Ovary (tissue), 3 donors: ENCODE measurements at regions not wholly inside any gene's neighbourhood (a gene's known extent, or its start where the extent isn't known, plus 50 kb on each side); places are given as distances from the start of the nearest gene placed in this dataset.

ENCODE experiments used
- EP300 ChIP-seq: sonication (generic); formaldehyde crosslinking; IDR thresholded peaks from one replicate; pipeline ENCODE4 v1.6.1; 2017; ENCODE audit warnings: antibody characterized with exemption
- TF ChIP-seq, protein P1 (sequence below), 3 donors: fragments of 450-650 bp in 2 of 3; fragments of 200-600 bp in 1 of 3; IDR thresholded peaks; one replicate each; pipeline versions ENCODE4 v1.5.1 to v1.8.0; 2016 to 2022; ENCODE audit warnings: antibody characterized with exemption in 3 of 3, mild to moderate bottlenecking in 1 of 3
- donor health status: DM: no; HTN: no; CAD: no.

DNA sequence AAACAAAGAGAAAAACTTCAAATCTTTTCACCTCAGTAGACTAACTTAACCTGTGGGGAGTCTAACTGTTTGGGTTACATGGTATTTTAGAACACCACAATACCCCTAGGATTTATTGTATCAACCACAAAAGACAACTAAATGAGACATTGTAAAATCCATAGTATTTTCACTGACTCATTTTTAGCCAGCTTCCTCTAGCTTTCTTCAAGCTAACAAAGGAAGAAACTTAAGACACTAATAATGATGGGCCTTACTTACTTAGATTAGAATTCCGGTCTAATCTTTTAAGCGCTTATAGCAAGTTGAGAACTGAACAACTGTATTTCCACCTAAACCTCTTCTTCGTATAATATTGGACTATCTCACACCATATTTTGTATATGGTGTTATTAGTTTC is 529.3 kb downstream of the DMRTA1 start:
- TF ChIP-seq, protein P1, sequence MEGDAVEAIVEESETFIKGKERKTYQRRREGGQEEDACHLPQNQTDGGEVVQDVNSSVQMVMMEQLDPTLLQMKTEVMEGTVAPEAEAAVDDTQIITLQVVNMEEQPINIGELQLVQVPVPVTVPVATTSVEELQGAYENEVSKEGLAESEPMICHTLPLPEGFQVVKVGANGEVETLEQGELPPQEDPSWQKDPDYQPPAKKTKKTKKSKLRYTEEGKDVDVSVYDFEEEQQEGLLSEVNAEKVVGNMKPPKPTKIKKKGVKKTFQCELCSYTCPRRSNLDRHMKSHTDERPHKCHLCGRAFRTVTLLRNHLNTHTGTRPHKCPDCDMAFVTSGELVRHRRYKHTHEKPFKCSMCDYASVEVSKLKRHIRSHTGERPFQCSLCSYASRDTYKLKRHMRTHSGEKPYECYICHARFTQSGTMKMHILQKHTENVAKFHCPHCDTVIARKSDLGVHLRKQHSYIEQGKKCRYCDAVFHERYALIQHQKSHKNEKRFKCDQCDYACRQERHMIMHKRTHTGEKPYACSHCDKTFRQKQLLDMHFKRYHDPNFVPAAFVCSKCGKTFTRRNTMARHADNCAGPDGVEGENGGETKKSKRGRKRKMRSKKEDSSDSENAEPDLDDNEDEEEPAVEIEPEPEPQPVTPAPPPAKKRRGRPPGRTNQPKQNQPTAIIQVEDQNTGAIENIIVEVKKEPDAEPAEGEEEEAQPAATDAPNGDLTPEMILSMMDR (IDR thresholded peaks at IDR 0.05) = no peak
- TF ChIP-seq EP300 = no peak
